ENCODE measurements at regions not wholly inside any gene's neighbourhood (a gene's known extent, or its start where the extent isn't known, plus 50 kb on each side); places are given as distances from the start of the nearest gene placed in this dataset.

- TF ChIP-seq CTCF (IDR thresholded peaks at IDR 0.05) (no peak), POLR2A (IDR thresholded peaks at IDR 0.05) (no peak)
Observed at GRCh38 chr2:42918041-42918440, 125.7 kb upstream of the HAAO start.

Data from body of pancreas (tissue), 4 donors.